NCI-H2029 treated with DMSO at 0.1 percent for 48 hours (cell line): ENCODE measurements at regions not wholly inside any gene's neighbourhood (a gene's known extent, or its start where the extent isn't known, plus 50 kb on each side); places are given as distances from the start of the nearest gene placed in this dataset.
"Not testable (repeated sequence)": the region's sequence is repeated elsewhere in the genome, so short reads cannot be mapped to it uniquely, and the experiment has no call there.

Source experiments
- DNase-seq: peaks from one replicate; lab custom pipeline; 2025; lab: John Stamatoyannopoulos, UW

GRCh38 chr5:82551192-82551591, 273.0 kb upstream of the RPS23 start:
- DNase-seq, result no peak

GRCh38 chr5:82549263-82549662, 271.1 kb upstream of the RPS23 start:
- DNase-seq, result peak; percentile 7

GRCh38 chr5:82544004-82544403, 265.9 kb upstream of the RPS23 start:
- no peak for DNase-seq

- no peak for DNase-seq
These were observed 262.1 kb upstream of the RPS23 start for GRCh38 chr5:82540301-82540700.

GRCh38 chr5:82538339-82539034, 260.3 kb upstream of the RPS23 start:
- no peak for DNase-seq

GRCh38 chr5:82537687-82538306, 259.6 kb upstream of the RPS23 start:
- no peak for DNase-seq

GRCh38 chr5:82534986-82535385, 256.8 kb upstream of the RPS23 start:
- no peak for DNase-seq

GRCh38 chr5:82532075-82532474, 253.9 kb upstream of the RPS23 start:
- DNase-seq, result not testable (repeated sequence)

- no peak for DNase-seq
These were observed 248.4 kb upstream of the RPS23 start for GRCh38 chr5:82526540-82526939.

- no peak for DNase-seq
These were observed 247.5 kb upstream of the RPS23 start for GRCh38 chr5:82525626-82526025.

- DNase-seq, result no peak
These were observed 245.5 kb upstream of the RPS23 start for GRCh38 chr5:82523633-82524032.

GRCh38 chr5:82522897-82523296, 244.7 kb upstream of the RPS23 start:
- DNase-seq, result no peak

- no peak for DNase-seq
These were observed 243.4 kb upstream of the RPS23 start for GRCh38 chr5:82521431-82522051.

GRCh38 chr5:82519558-82519957, 241.4 kb upstream of the RPS23 start:
- no peak for DNase-seq

- DNase-seq, result no peak
These were observed 239.5 kb upstream of the RPS23 start for GRCh38 chr5:82517544-82518075.

- no peak for DNase-seq
These were observed 235.6 kb upstream of the RPS23 start for GRCh38 chr5:82513738-82514137.

GRCh38 chr5:82512025-82512424, 233.9 kb upstream of the RPS23 start:
- no peak for DNase-seq

GRCh38 chr5:82511134-82511533, 233.0 kb upstream of the RPS23 start:
- no peak for DNase-seq

GRCh38 chr5:82509762-82510161, 231.6 kb upstream of the RPS23 start:
- no peak for DNase-seq

- not testable (repeated sequence) for DNase-seq
These were observed 228.2 kb upstream of the RPS23 start for GRCh38 chr5:82506390-82506789.

GRCh38 chr5:82499725-82500244, 221.6 kb upstream of the RPS23 start:
- DNase-seq, result no peak

GRCh38 chr5:82497242-82497641, 219.1 kb upstream of the RPS23 start:
- no peak for DNase-seq

- no peak for DNase-seq
These were observed 216.8 kb upstream of the RPS23 start for GRCh38 chr5:82494942-82495341.
